ENCODE measurements at regions not wholly inside any gene's neighbourhood (a gene's known extent, or its start where the extent isn't known, plus 50 kb on each side); places are given as distances from the start of the nearest gene placed in this dataset.

- TF ChIP-seq, protein P1, sequence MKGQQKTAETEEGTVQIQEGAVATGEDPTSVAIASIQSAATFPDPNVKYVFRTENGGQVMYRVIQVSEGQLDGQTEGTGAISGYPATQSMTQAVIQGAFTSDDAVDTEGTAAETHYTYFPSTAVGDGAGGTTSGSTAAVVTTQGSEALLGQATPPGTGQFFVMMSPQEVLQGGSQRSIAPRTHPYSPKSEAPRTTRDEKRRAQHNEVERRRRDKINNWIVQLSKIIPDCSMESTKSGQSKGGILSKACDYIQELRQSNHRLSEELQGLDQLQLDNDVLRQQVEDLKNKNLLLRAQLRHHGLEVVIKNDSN (IDR thresholded peaks at IDR 0.05): no peak
- TF ChIP-seq YY1 (IDR thresholded peaks at IDR 0.05; ENCODE audit: low read depth): no peak
- no peak for TF ChIP-seq EGR1 (IDR thresholded peaks at IDR 0.05)
- no peak for TF ChIP-seq CEBPB (IDR thresholded peaks at IDR 0.05)
Observed at GRCh38 chr13:68806125-68806524, 1301.5 kb upstream of the ATXN8OS start.
